H1 (cell line): ENCODE measurements at regions not wholly inside any gene's neighbourhood (a gene's known extent, or its start where the extent isn't known, plus 50 kb on each side); places are given as distances from the start of the nearest gene placed in this dataset.

Experiments
- GABPA ChIP-seq: IDR thresholded peaks from 2 replicates; pipeline ENCODE4 v1.6.1; 2011; ENCODE audit warnings: mild to moderate bottlenecking, low read length, moderate library complexity, borderline replicate concordance; ENCODE audit not compliant: insufficient read depth
- NANOG ChIP-seq: IDR thresholded peaks from 2 replicates; pipeline ENCODE4 v1.6.1; 2011; ENCODE audit warnings: low read length, low read depth, mild to moderate bottlenecking, inconsistent platforms; ENCODE audit not compliant: insufficient read depth, poor library complexity, severe bottlenecking
- SUZ12 ChIP-seq: fragments of 200-600 bp; sonication (generic); IDR thresholded peaks from 2 replicates; pipeline ENCODE4 v1.6.1; 2012; ENCODE audit warnings: mild to moderate bottlenecking, inconsistent platforms, low read length, moderate library complexity, mixed read lengths

DNA sequence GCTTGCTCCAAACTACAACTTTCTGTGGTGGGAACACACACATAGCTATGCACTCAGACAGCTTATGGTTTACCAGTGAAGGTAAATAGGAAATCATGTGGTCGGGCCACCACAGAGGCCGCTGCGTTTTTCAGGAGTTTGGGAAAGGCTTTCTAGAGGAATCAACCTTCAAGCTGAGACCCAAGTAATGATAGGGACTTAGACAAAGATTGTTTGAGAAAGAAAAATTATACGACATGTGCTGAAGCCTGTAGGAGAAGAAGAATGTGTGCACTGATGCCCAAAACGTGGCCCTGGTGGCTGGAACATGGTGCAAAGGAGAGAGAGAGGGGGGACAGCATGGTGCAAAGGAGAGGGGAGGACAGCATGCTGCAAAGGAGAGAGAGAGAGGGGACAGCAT lies 61.2 kb upstream of the VIPR2 start (continued):
- TF ChIP-seq GABPA, result no peak
- no peak for TF ChIP-seq SUZ12
- no peak for TF ChIP-seq NANOG
